ENCODE measurements at regions not wholly inside any gene's neighbourhood (a gene's known extent, or its start where the extent isn't known, plus 50 kb on each side); places are given as distances from the start of the nearest gene placed in this dataset.
A peak's percentile ranks its signal among the peaks of the same experiment; 100 is the strongest.

DNA sequence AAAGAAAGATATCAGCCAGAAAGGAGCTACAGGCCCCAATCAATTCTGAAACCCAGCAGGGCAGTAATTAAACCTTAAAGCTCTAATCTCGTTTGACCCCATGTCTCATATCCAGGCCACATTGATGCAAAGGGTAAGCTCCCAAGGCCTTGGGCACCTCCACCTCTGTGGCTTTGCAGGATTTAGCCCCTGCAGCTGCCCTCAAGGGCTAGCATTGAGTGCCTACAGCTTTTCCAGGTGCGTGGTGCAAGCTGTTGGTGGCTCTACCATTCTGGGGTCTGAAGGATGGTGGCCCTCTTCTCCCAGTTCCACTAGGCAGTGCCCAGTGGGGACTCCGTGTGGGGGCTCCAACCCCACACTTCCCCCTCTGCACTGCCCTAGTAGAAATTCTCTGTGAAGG is 429.9 kb downstream of the NPHP4 start:
- no peak for DNase-seq

DNA sequence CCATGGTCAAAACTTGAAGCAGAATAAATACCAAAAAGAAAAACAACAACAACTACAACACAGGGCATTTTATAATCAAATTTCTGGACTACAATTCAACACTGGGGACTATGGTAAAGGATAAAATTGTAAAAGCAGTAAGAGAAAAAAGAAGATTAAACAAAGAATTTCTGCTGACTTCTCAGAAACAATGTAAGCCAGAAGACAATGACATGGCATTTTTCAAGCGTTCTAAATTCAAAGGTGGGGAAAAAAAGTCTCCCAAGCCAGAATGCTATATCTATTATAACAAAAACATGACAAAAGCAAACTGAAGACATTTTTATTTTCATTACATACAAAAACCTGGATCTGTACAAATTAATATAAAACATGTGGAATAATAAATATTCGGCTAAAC is 433.1 kb downstream of the NPHP4 start:
- no peak for DNase-seq

DNA sequence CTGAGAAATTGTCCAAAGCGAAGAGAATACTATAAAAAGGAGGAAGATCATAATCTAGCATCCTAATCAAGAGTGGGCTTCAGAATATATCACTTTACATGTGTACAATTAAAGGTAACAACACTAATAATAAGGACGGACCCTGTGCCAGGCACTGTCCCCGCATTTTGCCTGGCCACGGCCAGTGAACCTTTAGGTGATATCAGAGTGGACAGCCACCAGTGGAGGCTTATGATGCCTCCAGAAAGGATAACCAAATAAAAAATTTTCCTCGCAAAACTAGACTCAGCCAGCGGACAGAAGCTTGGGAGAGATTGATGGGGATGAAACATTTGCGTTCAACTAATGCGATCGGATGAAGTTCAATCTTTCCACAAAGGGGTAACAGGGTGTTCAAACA is 436.4 kb downstream of the NPHP4 start:
- no peak for DNase-seq

DNA sequence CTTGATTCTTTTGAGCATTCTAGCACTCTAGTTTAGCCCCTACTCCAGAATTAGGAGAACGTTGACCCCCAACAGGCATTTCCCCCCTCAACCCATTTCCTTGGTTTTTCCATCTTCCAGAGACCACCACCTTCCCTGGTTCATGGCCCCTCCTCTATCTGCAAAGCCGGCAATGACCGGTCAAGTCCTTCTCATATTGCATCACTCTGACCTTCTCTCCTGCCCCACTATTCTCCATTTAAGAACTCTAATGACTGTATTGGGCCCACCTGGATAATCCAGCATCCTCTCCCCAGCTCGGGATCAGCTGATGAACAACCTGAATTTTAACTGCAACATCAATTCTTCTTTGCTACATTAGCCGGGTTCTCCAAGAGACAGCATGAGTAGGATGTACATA is 437.4 kb downstream of the NPHP4 start:
- DNase-seq = no peak

- no peak for DNase-seq
Measured at GRCh38 chr1:5554111-5554510, 438.1 kb downstream of the NPHP4 start.

- no peak for DNase-seq
Measured at GRCh38 chr1:5552787-5553484, 439.3 kb downstream of the NPHP4 start.

DNA sequence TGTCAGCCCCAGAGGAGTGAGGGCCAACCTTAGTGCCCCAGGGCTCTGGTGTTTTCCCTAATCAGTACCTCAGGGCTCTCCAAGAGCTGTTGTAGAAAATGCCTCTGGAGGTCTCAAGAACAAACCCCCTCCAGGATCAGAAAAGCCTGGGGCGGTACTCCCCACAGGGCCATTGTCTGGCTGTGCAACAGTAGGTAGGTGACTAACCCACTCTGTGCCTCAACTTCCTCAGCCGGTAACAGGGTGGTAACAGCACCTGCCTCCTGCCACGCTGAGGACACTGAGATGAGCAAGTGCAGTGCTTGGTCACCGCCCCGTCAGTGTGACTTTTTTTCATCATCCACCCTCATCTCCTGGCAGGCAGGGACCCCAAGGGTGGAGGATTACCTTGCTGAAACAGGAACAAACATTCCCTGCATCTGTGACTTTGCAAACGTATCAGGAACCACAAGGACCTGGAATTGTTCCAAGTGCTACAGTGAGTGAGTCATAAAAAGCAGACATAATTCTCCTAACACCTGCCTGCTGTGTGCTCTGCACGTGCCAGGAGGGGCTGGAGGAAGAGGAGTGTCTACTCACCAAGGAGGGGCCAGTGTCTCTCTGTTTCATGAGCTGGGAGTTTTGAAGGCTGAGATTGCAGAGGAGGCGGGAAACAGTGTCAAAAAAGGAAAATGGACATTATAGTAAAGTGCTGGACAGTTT is 440.8 kb downstream of the NPHP4 start:
- DNase-seq = peak; percentile 79

DNA sequence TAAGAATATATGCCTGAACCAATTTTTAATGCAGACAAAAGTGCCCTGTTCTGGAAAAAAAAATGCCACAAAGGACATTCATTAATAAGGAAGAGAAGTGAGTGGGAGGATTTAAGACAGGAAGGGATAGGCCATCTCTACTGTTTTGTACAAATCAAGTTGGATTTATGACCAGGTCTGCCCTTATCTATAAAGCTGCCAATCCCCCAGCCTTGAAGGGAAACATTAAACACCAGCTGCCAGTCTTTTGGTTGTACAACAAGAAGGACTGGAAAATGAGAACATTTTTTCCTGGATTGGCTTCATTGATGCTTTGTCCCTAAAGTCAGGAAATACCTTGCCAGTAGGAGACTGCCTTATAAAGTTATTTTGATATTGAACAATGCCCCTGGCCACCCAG is 444.0 kb downstream of the NPHP4 start:
- DNase-seq = no peak

GRCh38 chr1:5543235-5543634 is 449.0 kb downstream of the NPHP4 start:
- no peak for DNase-seq

DNA sequence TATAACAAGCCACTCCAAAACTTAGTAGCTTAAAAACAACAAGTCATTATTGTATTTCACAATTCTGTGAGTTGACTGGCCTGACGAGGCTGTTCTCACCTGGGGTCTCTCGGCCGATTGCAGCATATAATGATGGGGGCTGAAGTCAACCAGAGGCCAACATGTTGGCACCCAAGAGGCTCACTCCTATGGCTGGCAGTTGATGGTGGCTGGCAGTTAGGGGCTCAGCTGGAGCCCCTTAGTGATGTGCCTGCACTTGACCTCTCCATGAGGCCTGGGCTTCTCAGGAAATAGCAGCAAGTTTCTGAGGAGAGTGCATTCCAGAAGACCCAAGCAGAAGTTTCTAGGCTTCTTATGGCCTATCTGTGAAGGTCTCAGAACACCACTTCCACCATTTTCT is 459.4 kb downstream of the NPHP4 start:
- no peak for DNase-seq

DNA sequence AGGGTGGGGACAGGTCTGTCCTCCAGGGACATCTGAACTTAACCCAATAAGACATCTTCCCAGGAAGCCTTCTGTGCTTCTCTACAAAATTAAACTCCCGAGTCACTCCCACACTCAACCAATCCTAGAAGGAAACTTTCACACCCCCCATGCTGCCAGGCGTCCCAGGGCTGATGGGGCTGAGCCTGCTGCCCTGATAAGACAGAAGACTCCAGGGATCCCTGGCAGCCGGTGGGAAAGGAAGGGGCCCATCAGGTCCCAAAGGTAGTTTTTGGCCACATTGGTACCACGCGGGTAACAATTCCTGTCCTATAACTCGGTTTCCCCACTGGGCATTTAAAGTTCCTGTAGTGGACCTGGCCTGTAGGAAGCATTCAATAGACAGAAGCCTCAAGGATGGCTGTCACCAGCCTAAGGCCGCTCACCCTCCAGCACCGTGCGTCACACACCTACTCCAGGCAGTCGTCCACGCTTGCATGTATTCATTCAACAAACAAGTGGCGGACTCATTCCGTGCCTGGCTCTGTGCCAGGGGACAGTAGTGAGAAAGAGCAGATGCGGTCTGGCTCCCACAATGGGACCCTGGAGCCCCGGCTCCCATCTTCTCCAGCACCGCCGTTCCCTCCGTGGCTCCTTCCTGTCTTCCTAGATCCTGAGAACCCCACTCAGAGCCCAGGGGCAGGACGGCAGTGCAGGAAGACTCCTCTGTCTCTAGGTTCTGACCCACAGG is 465.2 kb downstream of the NPHP4 start:
- no peak for DNase-seq

DNA sequence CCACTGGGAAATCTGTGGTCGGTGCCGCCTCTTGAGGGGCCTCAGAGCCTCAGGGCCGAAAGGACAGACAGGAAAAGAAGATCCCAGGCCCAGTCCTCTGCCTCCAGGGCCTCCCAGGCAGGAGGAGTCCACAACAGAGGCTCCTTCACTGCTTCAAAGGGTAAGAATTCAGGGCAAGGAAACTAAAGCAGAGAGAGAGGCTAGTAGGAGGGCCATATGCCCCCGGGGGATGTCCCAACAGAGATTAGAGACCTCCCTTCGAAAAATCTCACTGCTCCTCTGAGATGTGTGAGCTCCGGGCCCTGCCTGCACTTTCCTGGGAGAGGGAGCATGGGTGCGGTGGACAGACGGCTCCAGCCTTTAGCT is 465.9 kb downstream of the NPHP4 start:
- no peak for DNase-seq

- DNase-seq = no peak
Measured at GRCh38 chr1:5525597-5526384, 466.4 kb downstream of the NPHP4 start.

DNA sequence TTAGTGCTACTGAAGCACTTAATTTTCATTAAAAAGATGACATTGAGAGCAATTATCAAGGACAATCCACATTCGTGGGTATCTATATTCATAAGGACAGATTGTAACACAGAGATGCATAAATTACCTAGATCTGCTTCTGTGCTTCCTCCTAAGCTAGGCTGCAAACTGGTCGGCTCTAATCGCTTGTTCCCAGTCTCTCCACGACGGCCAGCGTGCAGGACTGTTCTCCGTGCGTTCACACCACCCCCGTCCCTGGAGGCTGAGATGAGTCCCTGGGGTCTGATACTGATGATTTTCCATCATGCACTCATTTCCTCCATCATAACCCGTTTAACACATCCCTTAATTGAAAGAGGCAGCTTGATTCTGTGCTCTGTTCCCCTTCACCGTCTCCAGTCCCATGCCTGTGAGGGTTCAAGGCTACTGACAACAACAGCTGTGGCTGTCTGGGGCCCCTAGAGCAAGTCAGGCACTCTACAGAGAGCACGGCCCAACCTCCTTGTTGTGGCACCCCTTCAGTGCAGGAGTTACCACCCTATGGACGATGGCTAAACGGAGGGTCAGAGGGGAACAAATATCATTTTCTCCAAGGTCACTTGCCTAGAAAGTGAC is 469.6 kb downstream of the NPHP4 start:
- DNase-seq = no peak

- no peak for DNase-seq
Measured at GRCh38 chr1:5519366-5520135, 472.7 kb downstream of the NPHP4 start.

- no peak for DNase-seq
Measured at GRCh38 chr1:5516756-5517155, 475.5 kb downstream of the NPHP4 start.

- DNase-seq = no peak
Measured at GRCh38 chr1:5515501-5515900, 476.7 kb downstream of the NPHP4 start.

DNA sequence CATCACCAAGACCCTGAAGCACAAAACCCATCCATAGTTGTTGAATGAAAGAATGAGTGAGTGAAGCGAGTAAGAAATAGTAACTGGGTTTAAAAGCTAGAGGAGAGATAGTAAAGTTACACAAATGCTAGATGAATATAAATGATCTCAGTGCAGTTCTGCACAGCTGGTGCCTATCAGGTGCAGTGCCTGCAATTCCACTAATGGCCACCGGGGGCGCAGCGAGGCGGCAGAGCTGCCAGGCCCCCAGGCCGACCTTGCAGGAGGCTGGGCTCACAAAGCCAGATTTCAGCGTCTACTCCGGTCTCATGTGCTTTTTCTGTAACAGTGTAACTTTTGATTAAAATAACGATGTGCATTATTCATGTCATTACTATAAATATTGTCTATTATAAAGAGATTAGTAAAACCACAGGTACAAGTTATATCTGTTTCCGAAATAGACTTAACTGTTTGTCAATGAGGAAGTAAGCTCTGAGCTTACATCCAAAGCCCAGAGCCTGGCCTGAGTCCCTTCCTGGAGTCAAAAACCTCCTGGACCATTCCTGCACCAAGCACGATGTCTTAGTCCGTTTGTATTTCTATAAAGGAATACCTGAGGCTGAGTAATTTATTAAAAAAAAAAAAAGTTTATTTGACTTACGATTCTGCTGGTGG is 477.6 kb downstream of the NPHP4 start:
- no peak for DNase-seq

DNA sequence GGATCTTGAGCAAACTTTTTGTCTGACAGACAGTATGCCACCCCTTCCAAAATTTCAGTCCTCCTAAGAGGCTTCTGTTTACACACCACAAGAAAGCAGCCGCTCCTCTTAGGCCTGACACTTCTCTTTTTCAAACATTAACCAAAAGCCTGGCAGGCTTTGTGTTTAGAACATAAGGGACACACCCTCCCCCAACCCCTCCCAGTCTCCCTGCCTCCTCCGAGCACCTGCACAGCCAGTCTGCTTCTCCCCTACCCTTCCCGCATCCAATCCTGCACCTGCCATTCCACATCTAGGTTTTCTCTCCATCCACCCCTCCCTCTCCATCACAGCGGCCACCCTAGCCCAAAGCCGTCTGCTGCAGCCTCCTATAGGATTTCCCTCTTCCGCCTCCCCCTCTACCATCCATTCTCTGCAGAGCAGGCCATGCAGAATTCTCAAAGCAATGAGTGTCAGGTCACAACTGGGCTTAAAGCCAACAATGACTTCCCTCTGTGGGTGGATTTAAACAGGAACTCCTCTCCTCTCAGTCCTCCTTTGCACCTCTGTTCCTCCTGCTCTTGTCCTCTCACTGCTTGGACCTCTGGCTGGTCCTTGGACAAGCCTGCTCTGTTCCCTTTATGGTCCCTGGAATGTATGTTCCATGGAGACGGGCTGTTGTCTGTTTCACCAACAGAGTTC is 478.2 kb downstream of the NPHP4 start:
- DNase-seq = peak; percentile 88

DNA sequence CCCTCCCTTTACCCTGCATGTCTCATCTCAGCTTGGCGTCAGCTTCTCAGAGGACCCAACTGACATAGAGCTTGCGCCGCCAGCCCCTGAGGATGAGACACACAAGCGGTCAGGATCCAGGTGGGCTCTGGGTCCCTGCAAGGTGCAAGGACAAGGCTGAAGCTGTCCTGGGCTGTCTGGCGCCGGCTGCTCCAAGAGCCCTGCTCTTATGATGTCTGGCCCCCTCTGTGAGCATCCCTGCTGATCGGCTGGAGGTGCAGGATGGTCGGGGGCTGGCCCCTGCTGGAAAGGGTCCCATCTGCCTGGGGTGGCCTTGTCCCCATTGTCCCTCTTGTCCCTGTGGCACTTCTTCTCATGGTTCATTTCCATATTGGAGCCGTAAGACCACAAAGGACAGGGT is 479.0 kb downstream of the NPHP4 start:
- no peak for DNase-seq

All from NCI-H510A (cell line).